ENCODE measurements at regions not wholly inside any gene's neighbourhood (a gene's known extent, or its start where the extent isn't known, plus 50 kb on each side); places are given as distances from the start of the nearest gene placed in this dataset.

DNA sequence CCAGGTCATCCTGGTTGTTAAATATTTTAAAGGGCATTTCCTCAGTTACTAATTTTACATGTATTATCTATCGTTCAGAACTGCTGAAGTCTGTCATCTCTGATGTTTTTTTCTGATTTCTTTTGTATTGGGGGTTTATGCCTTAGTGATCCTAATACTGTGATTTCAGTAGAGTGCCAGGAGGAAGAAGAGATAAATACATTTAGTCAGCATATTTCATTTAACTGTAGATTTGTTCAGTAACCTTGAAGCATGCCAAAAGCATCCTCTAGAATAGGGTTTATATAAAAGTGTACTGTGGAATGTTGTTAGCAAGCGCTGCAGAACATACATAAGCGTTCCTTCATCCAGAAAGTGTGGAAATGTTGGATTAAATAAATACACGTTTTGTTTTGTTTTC, 342.3 kb upstream of the DPPA4 start:
- no peaks in the 10 kb centered on the region for H3K27me3 ChIP-seq (ENCODE audit: control insufficient read depth in 1 of 2, insufficient read depth in 1 of 2, low read length in 2 of 2)
- H3K4ac ChIP-seq (ENCODE audit: low read depth in 1 of 2, low read length in 2 of 2), result no peak overlapping the region
- no peaks in the 10 kb centered on the region for H3K9me3 ChIP-seq (ENCODE audit: control insufficient read depth, low read length)
- H4K91ac ChIP-seq (ENCODE audit: low read length), result no peak overlapping the region
- no peak overlapping the region for H2BK5ac ChIP-seq (ENCODE audit: low read depth, low read length, poor library complexity, severe bottlenecking)
- no peak overlapping the region for H3K4me3 ChIP-seq (ENCODE audit: insufficient read depth in 1 of 2, low read depth in 1 of 2, low read length in 2 of 2)
- no peak overlapping the region for H2BK12ac ChIP-seq (ENCODE audit: low read length in 2 of 2)
- H3K36me3 ChIP-seq (ENCODE audit: control insufficient read depth in 1 of 2, insufficient read depth in 2 of 2, low read depth in 1 of 2, low read length in 2 of 2), result no peaks in the 10 kb centered on the region
- no peak overlapping the region for H2AFZ ChIP-seq (ENCODE audit: low read depth, low read length)
- H3K18ac ChIP-seq (ENCODE audit: low read depth in 1 of 2, low read length in 2 of 2), result no peak overlapping the region
- H3K4me1 ChIP-seq (ENCODE audit: control insufficient read depth, insufficient read depth, low read depth, low read length), result no peaks in the 10 kb centered on the region
- no peak overlapping the region for H3K9ac ChIP-seq (ENCODE audit: low read length)
- DNase-seq, result no peak
- H3K27ac ChIP-seq (ENCODE audit: low read length, poor library complexity, severe bottlenecking), result no peak overlapping the region
- no peak overlapping the region for H3K14ac ChIP-seq (ENCODE audit: low read length in 2 of 2)
- H3K79me1 ChIP-seq (replicated peaks; ENCODE audit: low read length, poor library complexity, severe bottlenecking), result no peaks in the 10 kb centered on the region
- no peak overlapping the region for H4K8ac ChIP-seq (ENCODE audit: low read length)
- H3K4me2 ChIP-seq (ENCODE audit: low read length, poor library complexity, severe bottlenecking), result no peak overlapping the region
- no peak overlapping the region for H2AK5ac ChIP-seq (ENCODE audit: low read length, severe bottlenecking)
- no peak overlapping the region for H3K23ac ChIP-seq (ENCODE audit: low read length in 2 of 2)
- H2BK15ac ChIP-seq (ENCODE audit: low read depth, poor library complexity, severe bottlenecking), result no peak overlapping the region
- 87% methylated on average over 2 of the region's 4 CpGs for WGBS
- no peak overlapping the region for H2BK120ac ChIP-seq (ENCODE audit: low read depth, low read length)

DNA sequence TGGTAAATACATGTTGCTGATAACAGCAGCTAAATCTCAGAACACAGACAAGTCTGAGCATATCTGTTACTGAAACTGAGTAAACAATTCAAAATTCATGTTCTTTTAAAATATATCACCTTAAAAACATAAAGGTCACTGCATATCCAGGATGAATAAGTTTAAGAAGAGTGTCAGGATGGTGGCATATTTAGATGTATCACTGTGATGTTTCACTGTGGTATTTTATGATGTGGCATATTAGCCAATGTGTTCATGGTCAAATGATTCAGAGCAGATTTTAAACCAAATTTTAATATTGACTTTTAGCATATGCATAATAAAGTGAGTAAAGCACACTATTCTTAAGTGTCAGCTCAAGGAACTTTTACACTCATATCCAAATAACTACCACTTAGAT, 346.4 kb upstream of the DPPA4 start:
- Histone ChIP-seq H3K79me1 (replicated peaks; ENCODE audit: low read length, poor library complexity, severe bottlenecking) (no peaks in the 10 kb centered on the region), H2AFZ (ENCODE audit: low read depth, low read length) (no peak overlapping the region), H2BK15ac (ENCODE audit: low read depth, poor library complexity, severe bottlenecking) (no peak overlapping the region), H3K4me3 (ENCODE audit: insufficient read depth in 1 of 2, low read depth in 1 of 2, low read length in 2 of 2) (no peak overlapping the region), H3K4me2 (ENCODE audit: low read length, poor library complexity, severe bottlenecking) (no peak overlapping the region), H3K9me3 (ENCODE audit: control insufficient read depth, low read length) (no peaks in the 10 kb centered on the region), H3K36me3 (ENCODE audit: control insufficient read depth in 1 of 2, insufficient read depth in 2 of 2, low read depth in 1 of 2, low read length in 2 of 2) (no peaks in the 10 kb centered on the region), H3K4ac (ENCODE audit: low read depth in 1 of 2, low read length in 2 of 2) (no peak overlapping the region), H4K91ac (ENCODE audit: low read length) (no peak overlapping the region), H3K23ac (ENCODE audit: low read length in 2 of 2) (no peak overlapping the region), H3K18ac (ENCODE audit: low read depth in 1 of 2, low read length in 2 of 2) (no peak overlapping the region), H2BK5ac (ENCODE audit: low read depth, low read length, poor library complexity, severe bottlenecking) (no peak overlapping the region), H4K8ac (ENCODE audit: low read length) (no peak overlapping the region), H3K14ac (ENCODE audit: low read length in 2 of 2) (no peak overlapping the region), H3K27me3 (ENCODE audit: control insufficient read depth in 1 of 2, insufficient read depth in 1 of 2, low read length in 2 of 2) (no peaks in the 10 kb centered on the region), H3K4me1 (ENCODE audit: control insufficient read depth, insufficient read depth, low read depth, low read length) (peaks cover 2% of the 10 kb centered on the region), H3K9ac (ENCODE audit: low read length) (no peak overlapping the region), H2AK5ac (ENCODE audit: low read length, severe bottlenecking) (no peak overlapping the region), H2BK120ac (ENCODE audit: low read depth, low read length) (no peak overlapping the region), H3K27ac (ENCODE audit: low read length, poor library complexity, severe bottlenecking) (no peak overlapping the region), H2BK12ac (ENCODE audit: low read length in 2 of 2) (no peak overlapping the region)
- no peak for DNase-seq

- Histone ChIP-seq H3K9me3 (ENCODE audit: control insufficient read depth, low read length) (no peaks in the 10 kb centered on the region), H3K23ac (ENCODE audit: low read length in 2 of 2) (no peak overlapping the region), H2AK5ac (ENCODE audit: low read length, severe bottlenecking) (no peak overlapping the region), H3K4me2 (ENCODE audit: low read length, poor library complexity, severe bottlenecking) (no peak overlapping the region), H4K8ac (ENCODE audit: low read length) (no peak overlapping the region), H3K14ac (ENCODE audit: low read length in 2 of 2) (no peak overlapping the region), H3K79me1 (replicated peaks; ENCODE audit: low read length, poor library complexity, severe bottlenecking) (no peaks in the 10 kb centered on the region), H2AFZ (ENCODE audit: low read depth, low read length) (peak overlapping the region; percentile 14), H2BK120ac (ENCODE audit: low read depth, low read length) (no peak overlapping the region), H3K18ac (ENCODE audit: low read depth in 1 of 2, low read length in 2 of 2) (no peak overlapping the region), H3K36me3 (ENCODE audit: control insufficient read depth in 1 of 2, insufficient read depth in 2 of 2, low read depth in 1 of 2, low read length in 2 of 2) (no peaks in the 10 kb centered on the region), H3K27ac (ENCODE audit: low read length, poor library complexity, severe bottlenecking) (peak overlapping the region; percentile 87), H4K91ac (ENCODE audit: low read length) (no peak overlapping the region), H3K27me3 (ENCODE audit: control insufficient read depth in 1 of 2, insufficient read depth in 1 of 2, low read length in 2 of 2) (no peaks in the 10 kb centered on the region), H3K9ac (ENCODE audit: low read length) (peak overlapping the region; percentile 28), H2BK15ac (ENCODE audit: low read depth, poor library complexity, severe bottlenecking) (no peak overlapping the region), H3K4me1 (ENCODE audit: control insufficient read depth, insufficient read depth, low read depth, low read length) (peaks cover 2% of the 10 kb centered on the region), H3K4ac (ENCODE audit: low read depth in 1 of 2, low read length in 2 of 2) (no peak overlapping the region), H3K4me3 (ENCODE audit: insufficient read depth in 1 of 2, low read depth in 1 of 2, low read length in 2 of 2) (peak overlapping the region in 1 of 2 experiments; percentile 55), H2BK12ac (ENCODE audit: low read length in 2 of 2) (no peak overlapping the region), H2BK5ac (ENCODE audit: low read depth, low read length, poor library complexity, severe bottlenecking) (no peak overlapping the region)
- DNase-seq, result peak; percentile 94
- 59% methylated on average over 3 of the region's 5 CpGs for WGBS
These were observed 348.0 kb upstream of the DPPA4 start for GRCh38 chr3:109685084-109686079.

- Histone ChIP-seq H3K79me1 (replicated peaks; ENCODE audit: low read length, poor library complexity, severe bottlenecking) (no peaks in the 10 kb centered on the region), H3K4ac (ENCODE audit: low read depth in 1 of 2, low read length in 2 of 2) (no peak overlapping the region), H2BK12ac (ENCODE audit: low read length in 2 of 2) (no peak overlapping the region), H3K27ac (ENCODE audit: low read length, poor library complexity, severe bottlenecking) (no peak overlapping the region), H2AFZ (ENCODE audit: low read depth, low read length) (no peak overlapping the region), H2BK5ac (ENCODE audit: low read depth, low read length, poor library complexity, severe bottlenecking) (no peak overlapping the region), H4K8ac (ENCODE audit: low read length) (no peak overlapping the region), H3K18ac (ENCODE audit: low read depth in 1 of 2, low read length in 2 of 2) (no peak overlapping the region), H3K4me2 (ENCODE audit: low read length, poor library complexity, severe bottlenecking) (no peak overlapping the region), H3K9ac (ENCODE audit: low read length) (no peak overlapping the region), H3K36me3 (ENCODE audit: control insufficient read depth in 1 of 2, insufficient read depth in 2 of 2, low read depth in 1 of 2, low read length in 2 of 2) (no peaks in the 10 kb centered on the region), H3K23ac (ENCODE audit: low read length in 2 of 2) (no peak overlapping the region), H2AK5ac (ENCODE audit: low read length, severe bottlenecking) (no peak overlapping the region), H3K27me3 (ENCODE audit: control insufficient read depth in 1 of 2, insufficient read depth in 1 of 2, low read length in 2 of 2) (no peaks in the 10 kb centered on the region), H2BK120ac (ENCODE audit: low read depth, low read length) (no peak overlapping the region), H2BK15ac (ENCODE audit: low read depth, poor library complexity, severe bottlenecking) (no peak overlapping the region), H3K4me3 (ENCODE audit: insufficient read depth in 1 of 2, low read depth in 1 of 2, low read length in 2 of 2) (no peak overlapping the region), H3K4me1 (ENCODE audit: control insufficient read depth, insufficient read depth, low read depth, low read length) (peaks cover 2% of the 10 kb centered on the region), H4K91ac (ENCODE audit: low read length) (no peak overlapping the region), H3K9me3 (ENCODE audit: control insufficient read depth, low read length) (peaks cover 8% of the 10 kb centered on the region), H3K14ac (ENCODE audit: low read length in 2 of 2) (no peak overlapping the region)
- DNase-seq, result no peak
These were observed 350.3 kb upstream of the DPPA4 start for GRCh38 chr3:109687626-109688025.

All from mesenchymal stem cell (in vitro differentiated cells and primary cell).